Prostate gland (tissue), 2 donors: ENCODE measurements at regions not wholly inside any gene's neighbourhood (a gene's known extent, or its start where the extent isn't known, plus 50 kb on each side); places are given as distances from the start of the nearest gene placed in this dataset.

Experiments used
- CTCF ChIP-seq, 4 experiments: fragments of 200-600 bp in 2 of 4; fragments of 450-650 bp in 2 of 4; sonication (generic) in 2 of 4; IDR thresholded peaks; 1 replicate in 3 of 4; 2 replicates in 1 of 4; pipeline ENCODE4 v1.5.1; 2016 to 2019; ENCODE audit warnings: antibody characterized with exemption in 4 of 4, mild to moderate bottlenecking in 2 of 4, moderate library complexity in 2 of 4
- POLR2A ChIP-seq: fragments of 450-650 bp; IDR thresholded peaks from one replicate; pipeline ENCODE4 v1.6.1; 2016; ENCODE audit warnings: antibody characterized with exemption, mild to moderate bottlenecking
- POLR2AphosphoS5 ChIP-seq: sonication (generic); formaldehyde crosslinking; IDR thresholded peaks from one replicate; pipeline ENCODE4 v1.6.1; 2017; ENCODE audit warnings: antibody characterized with exemption

GRCh38 chr5:167864801-167865200 lies 426.6 kb upstream of the WWC1 start:
- TF ChIP-seq POLR2A (no peak), CTCF (IDR thresholded peaks at IDR 0.05) (no peak), POLR2AphosphoS5 (no peak)
